Suprapubic skin (tissue), 4 donors: ENCODE measurements at regions not wholly inside any gene's neighbourhood (a gene's known extent, or its start where the extent isn't known, plus 50 kb on each side); places are given as distances from the start of the nearest gene placed in this dataset.

Experiments used
- DNase-seq, 2 donors: peaks; one replicate each; pipeline ENCODE4 v3.0.0-alpha.2; 2019; ENCODE audit warnings: low spot score in 2 of 2
- H3K27ac ChIP-seq: fragments of 200-600 bp; sonication (generic); one replicate; pipeline ENCODE4 v1.5.1; 2019
- H3K27me3 ChIP-seq: fragments of 200-600 bp; sonication (generic); one replicate; pipeline ENCODE4 v1.5.1; 2019
- H3K36me3 ChIP-seq: fragments of 200-600 bp; sonication (generic); one replicate; pipeline ENCODE4 v1.5.1; 2019
- H3K4me1 ChIP-seq: fragments of 200-600 bp; sonication (generic); one replicate; pipeline ENCODE4 v1.5.1; 2019
- H3K4me3 ChIP-seq: fragments of 200-600 bp; sonication (generic); one replicate; pipeline ENCODE4 v1.5.1; 2019; ENCODE audit warnings: mild to moderate bottlenecking
- H3K9me3 ChIP-seq: fragments of 200-600 bp; sonication (generic); one replicate; pipeline ENCODE4 v1.5.1; 2019
- EP300 ChIP-seq: sonication (generic); formaldehyde crosslinking; IDR thresholded peaks from one replicate; pipeline ENCODE4 v1.6.1; 2017; ENCODE audit warnings: antibody characterized with exemption
- POLR2A ChIP-seq, 2 donors: fragments of 450-650 bp; IDR thresholded peaks; one replicate each; pipeline ENCODE4 v1.6.1; 2017; ENCODE audit warnings: antibody characterized with exemption in 2 of 2, mild to moderate bottlenecking in 2 of 2, moderate library complexity in 2 of 2
- POLR2AphosphoS5 ChIP-seq, 3 donors: sonication (generic); formaldehyde crosslinking; IDR thresholded peaks; one replicate each; pipeline ENCODE4 v1.6.1; 2017; ENCODE audit warnings: antibody characterized with exemption in 3 of 3
- WGBS: methylation state at CpG from one replicate; pipeline ENCODE4 v1.1.5; 2018; 5-methylcytosine and 5-hydroxymethylcytosine counted together
- TF ChIP-seq, protein P1 (sequence below), 2 donors: fragments of 200-600 bp in 1 of 2; fragments of 450-650 bp in 1 of 2; sonication (generic) in 1 of 2; IDR thresholded peaks; one replicate each; pipeline ENCODE4 v1.5.1; 2016 to 2019; ENCODE audit warnings: antibody characterized with exemption in 2 of 2, mild to moderate bottlenecking in 1 of 2, moderate library complexity in 1 of 2

- TF ChIP-seq, protein P1, sequence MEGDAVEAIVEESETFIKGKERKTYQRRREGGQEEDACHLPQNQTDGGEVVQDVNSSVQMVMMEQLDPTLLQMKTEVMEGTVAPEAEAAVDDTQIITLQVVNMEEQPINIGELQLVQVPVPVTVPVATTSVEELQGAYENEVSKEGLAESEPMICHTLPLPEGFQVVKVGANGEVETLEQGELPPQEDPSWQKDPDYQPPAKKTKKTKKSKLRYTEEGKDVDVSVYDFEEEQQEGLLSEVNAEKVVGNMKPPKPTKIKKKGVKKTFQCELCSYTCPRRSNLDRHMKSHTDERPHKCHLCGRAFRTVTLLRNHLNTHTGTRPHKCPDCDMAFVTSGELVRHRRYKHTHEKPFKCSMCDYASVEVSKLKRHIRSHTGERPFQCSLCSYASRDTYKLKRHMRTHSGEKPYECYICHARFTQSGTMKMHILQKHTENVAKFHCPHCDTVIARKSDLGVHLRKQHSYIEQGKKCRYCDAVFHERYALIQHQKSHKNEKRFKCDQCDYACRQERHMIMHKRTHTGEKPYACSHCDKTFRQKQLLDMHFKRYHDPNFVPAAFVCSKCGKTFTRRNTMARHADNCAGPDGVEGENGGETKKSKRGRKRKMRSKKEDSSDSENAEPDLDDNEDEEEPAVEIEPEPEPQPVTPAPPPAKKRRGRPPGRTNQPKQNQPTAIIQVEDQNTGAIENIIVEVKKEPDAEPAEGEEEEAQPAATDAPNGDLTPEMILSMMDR (IDR thresholded peaks at IDR 0.05) = no peak
- no peak overlapping the region for H3K4me3 ChIP-seq
- no peak for DNase-seq
- H3K4me1 ChIP-seq = no peaks in the 10 kb centered on the region
- WGBS = 93% methylated on average over 4 of the region's 4 CpGs
- no peaks in the 10 kb centered on the region for H3K27me3 ChIP-seq
- H3K9me3 ChIP-seq = no peaks in the 10 kb centered on the region
- H3K36me3 ChIP-seq = no peaks in the 10 kb centered on the region
- H3K27ac ChIP-seq = no peak overlapping the region
Measured at GRCh38 chr12:93204896-93205295, 172.8 kb upstream of the NUDT4 start.

GRCh38 chr12:93205361-93205760 lies 172.4 kb upstream of the NUDT4 start:
- H3K36me3 ChIP-seq = no peaks in the 10 kb centered on the region
- no peak for DNase-seq
- TF ChIP-seq, protein P1 (IDR thresholded peaks at IDR 0.05) = no peak
- TF ChIP-seq POLR2A (IDR thresholded peaks at IDR 0.05) (no peak), EP300 (no peak), POLR2AphosphoS5 (IDR thresholded peaks at IDR 0.05) (no peak)
- H3K27me3 ChIP-seq = no peaks in the 10 kb centered on the region
- no peak overlapping the region for H3K27ac ChIP-seq
- no peaks in the 10 kb centered on the region for H3K4me1 ChIP-seq
- no peak overlapping the region for H3K4me3 ChIP-seq
- WGBS = 53% methylated on average over 3 of the region's 3 CpGs
- no peaks in the 10 kb centered on the region for H3K9me3 ChIP-seq

GRCh38 chr12:93208011-93208410 lies 169.7 kb upstream of the NUDT4 start:
- H3K9me3 ChIP-seq = no peaks in the 10 kb centered on the region
- H3K4me3 ChIP-seq = no peak overlapping the region
- no peaks in the 10 kb centered on the region for H3K36me3 ChIP-seq
- H3K27me3 ChIP-seq = no peaks in the 10 kb centered on the region
- no peak for DNase-seq
- TF ChIP-seq EP300 (no peak), POLR2AphosphoS5 (IDR thresholded peaks at IDR 0.05) (no peak)
- TF ChIP-seq, protein P1 (IDR thresholded peaks at IDR 0.05) = no peak
- WGBS = 86% methylated on average over 1 of the region's 1 CpG
- H3K4me1 ChIP-seq = no peaks in the 10 kb centered on the region
- H3K27ac ChIP-seq = no peak overlapping the region

DNA sequence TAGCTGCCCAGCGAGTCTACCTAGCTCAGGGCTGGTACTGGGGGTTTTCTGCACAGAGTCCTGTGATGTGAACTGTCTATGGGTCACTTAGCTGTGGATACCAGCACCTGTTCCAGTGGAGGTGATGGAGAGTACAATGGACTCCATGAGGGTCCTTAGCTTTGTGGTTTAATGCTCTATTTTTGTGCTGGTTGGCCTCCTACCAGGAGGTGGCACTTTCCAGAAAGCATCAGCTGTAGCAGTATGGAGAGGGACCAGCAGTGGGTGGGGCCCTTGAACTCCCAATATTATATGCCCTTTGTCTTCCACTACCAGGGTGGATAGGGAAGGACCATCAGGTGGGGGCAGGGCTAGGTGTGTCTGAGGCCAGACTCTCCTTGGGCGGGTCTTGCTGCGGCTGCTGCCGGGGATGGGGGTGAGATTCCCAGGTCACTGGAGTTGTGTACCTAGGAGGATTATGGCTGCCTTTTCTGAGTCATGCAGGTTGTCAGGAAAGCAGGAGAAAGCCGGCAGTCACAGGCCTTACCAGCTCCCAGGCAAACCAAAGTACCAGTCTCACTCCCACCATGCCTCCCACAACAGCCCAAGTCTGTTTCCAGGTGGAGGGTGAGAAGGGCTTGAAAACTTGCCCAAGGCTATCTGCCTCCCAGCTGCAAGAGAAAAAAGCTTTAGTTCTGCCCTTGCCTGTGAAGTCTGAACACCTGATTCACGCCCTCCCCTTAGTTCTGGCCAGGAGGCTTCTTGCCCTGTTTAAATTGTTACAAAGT lies 163.0 kb upstream of the NUDT4 start:
- no peak overlapping the region for H3K4me3 ChIP-seq
- no peak overlapping the region for H3K27ac ChIP-seq
- WGBS = 82% methylated on average over 6 of the region's 6 CpGs
- no peaks in the 10 kb centered on the region for H3K27me3 ChIP-seq
- no peak for TF ChIP-seq EP300
- TF ChIP-seq POLR2A (IDR thresholded peaks at IDR 0.05) = no peak
- TF ChIP-seq POLR2AphosphoS5 (IDR thresholded peaks at IDR 0.05) = no peak
- TF ChIP-seq, protein P1 (IDR thresholded peaks at IDR 0.05) = no peak
- H3K9me3 ChIP-seq = no peaks in the 10 kb centered on the region
- no peaks in the 10 kb centered on the region for H3K4me1 ChIP-seq
- DNase-seq = no peak
- H3K36me3 ChIP-seq = no peaks in the 10 kb centered on the region

- H3K27me3 ChIP-seq = no peaks in the 10 kb centered on the region
- 90% methylated on average over 1 of the region's 1 CpG for WGBS
- H3K4me3 ChIP-seq = no peak overlapping the region
- no peaks in the 10 kb centered on the region for H3K9me3 ChIP-seq
- TF ChIP-seq EP300 (no peak), POLR2AphosphoS5 (IDR thresholded peaks at IDR 0.05) (no peak), POLR2A (IDR thresholded peaks at IDR 0.05) (no peak)
- TF ChIP-seq, protein P1 (IDR thresholded peaks at IDR 0.05) = no peak
- no peak for DNase-seq
- no peaks in the 10 kb centered on the region for H3K4me1 ChIP-seq
- H3K36me3 ChIP-seq = no peaks in the 10 kb centered on the region
- H3K27ac ChIP-seq = no peak overlapping the region
Measured at GRCh38 chr12:93215290-93215678, 162.4 kb upstream of the NUDT4 start.
